Heart left ventricle (tissue), 16 donors: ENCODE measurements at regions not wholly inside any gene's neighbourhood (a gene's known extent, or its start where the extent isn't known, plus 50 kb on each side); places are given as distances from the start of the nearest gene placed in this dataset.

Source experiments
- ATAC-seq, 4 donors: fragments of 200-7000 bp; cut with Tn5 transposase; one replicate each; pipeline ENCODE4 v1.9.1; 2020 to 2022; ENCODE audit warnings: moderate library complexity in 4 of 4, mild to moderate bottlenecking in 3 of 4, moderate number of reproducible peaks in 1 of 4
- DNase-seq, 5 donors: peaks; one replicate each; pipeline ENCODE4 v3.0.0-alpha.2; 2020
- H3K27ac ChIP-seq, 12 donors: fragments of 200-600 bp; sonication (generic) in 4 of 12; one replicate each; pipeline versions ENCODE4 v1.5.0 to v1.8.0; 2016 to 2022; ENCODE audit warnings: mild to moderate bottlenecking in 2 of 12
- H3K27me3 ChIP-seq, 9 donors: fragments of 200-600 bp; sonication (generic) in 2 of 9; one replicate each; pipeline versions ENCODE4 v1.5.1 to v1.8.0; 2016 to 2022; ENCODE audit warnings: mild to moderate bottlenecking in 3 of 9
- H3K36me3 ChIP-seq, 9 donors: fragments of 200-600 bp; sonication (generic) in 2 of 9; one replicate each; pipeline versions ENCODE4 v1.5.0 to v1.8.0; 2018 to 2022; ENCODE audit warnings: mild to moderate bottlenecking in 2 of 9
- H3K4me1 ChIP-seq, 12 donors: fragments of 200-600 bp; sonication (generic) in 4 of 12; one replicate each; pipeline versions ENCODE4 v1.5.0 to v1.8.0; 2016 to 2022; ENCODE audit warnings: mild to moderate bottlenecking in 3 of 12
- H3K4me3 ChIP-seq, 12 donors: fragments of 200-600 bp; sonication (generic) in 4 of 12; one replicate each; pipeline versions ENCODE4 v1.5.0 to v1.8.0; 2017 to 2022; ENCODE audit warnings: mild to moderate bottlenecking in 9 of 12, moderate library complexity in 4 of 12
- H3K9me3 ChIP-seq, 12 donors: fragments of 200-600 bp; sonication (generic) in 4 of 12; one replicate each; pipeline versions ENCODE4 v1.5.0 to v1.8.0; 2016 to 2022; ENCODE audit warnings: mild to moderate bottlenecking in 1 of 12
- CTCF ChIP-seq, 12 donors: fragments of 200-600 bp; sonication (generic) in 4 of 12; IDR thresholded peaks; one replicate each; pipeline versions ENCODE4 v1.5.0 to v1.8.0; 2018 to 2022; ENCODE audit warnings: antibody characterized with exemption in 12 of 12, mild to moderate bottlenecking in 5 of 12
- POLR2A ChIP-seq, 2 donors: fragments of 450-650 bp; IDR thresholded peaks; one replicate each; pipeline ENCODE4 v1.6.1; 2017; ENCODE audit warnings: antibody characterized with exemption in 2 of 2, mild to moderate bottlenecking in 2 of 2, moderate library complexity in 2 of 2
- WGBS, 4 donors: extraction: QIAGEN DNeasy Blood & Tissue Kit in 2 of 4; methylation state at CpG; one replicate each; pipeline versions ENCODE4 v1.1.5 to v1.1.7; 2013 to 2018; 5-methylcytosine and 5-hydroxymethylcytosine counted together
- intact Hi-C, 10 donors: fragments of 100-400 bp; cut with DNase I; formaldehyde crosslinking; loops; one replicate each; pipeline versions ENCODE4 v1.11.1 to v1.14.2; 2022
- donor health status: ischemic (EF 13 %, LVEDD 7.1; RV severe dilation, severe dysfunction).
- donor health status: healthy with polysubstance abuse.
- donor health status: DM: no; HTN: yes; CAD: no.
- donor health status: DM: no; HTN: no; CAD: no.
- donor health status: ischemic (EF 25% LVEDD 6.9; RV normal size, moderate dysfunction).
- donor health status: ischemic (EF 25% LVEDD 5.7; RV mildly dilated, moderate dysfunction).
- donor health status: healthy.
- donor health status: DM: yes; HTN: yes; CAD: no.
- donor health status: ischemic (EF 35%, LVEDD 5.7; RV mildly dilated, moderate dysfunction).
- donor health status: nonischemic (EF 11% LVEDD 7.7; RV severe dilation, severe dysfunction).
- donor health status: DM: yes; HTN: yes; CAD: no.
- donor health status: PGD.
- donor health status: ischemic (EF 29% LVEDD 5.4; RV normal size, mild dysfunction).
- donor health status: nonischemic (EF 23%, LVEDD 6.1; RV moderate dilation, normal function).

- WGBS, 4 donors, result 70 to 82% (median 77%) methylated on average over 6 of the region's 6 CpGs
- H3K4me3 ChIP-seq, result no peak overlapping the region
- no peaks in the 10 kb centered on the region for H3K9me3 ChIP-seq
- no peaks in the 10 kb centered on the region for H3K36me3 ChIP-seq
- no peak for TF ChIP-seq POLR2A (IDR thresholded peaks at IDR 0.05)
- no peak for TF ChIP-seq CTCF (IDR thresholded peaks at IDR 0.05)
- H3K4me1 ChIP-seq, result no peaks in the 10 kb centered on the region
- no peaks in the 10 kb centered on the region for H3K27me3 ChIP-seq
- ATAC-seq (no peak), DNase-seq (no peak)
- intact Hi-C loops, result no loop called here
- no peak overlapping the region for H3K27ac ChIP-seq
Observed at GRCh38 chr10:9274206-9274755, 1219.8 kb downstream of the GATA3 start.

GRCh38 chr10:9275861-9276260, 1221.4 kb downstream of the GATA3 start:
- intact Hi-C loops, result no loop called here
- Histone ChIP-seq H3K4me3 (no peak overlapping the region), H3K9me3 (no peaks in the 10 kb centered on the region), H3K27ac (no peak overlapping the region), H3K36me3 (no peaks in the 10 kb centered on the region), H3K4me1 (no peaks in the 10 kb centered on the region), H3K27me3 (no peaks in the 10 kb centered on the region)
- ATAC-seq (no peak), DNase-seq (no peak)
- no peak for TF ChIP-seq POLR2A (IDR thresholded peaks at IDR 0.05)
- TF ChIP-seq CTCF (IDR thresholded peaks at IDR 0.05), result no peak
- WGBS, 4 donors, result 67 to 82% (median 75%) methylated on average over 2 of the region's 2 CpGs

- intact Hi-C loops, result loop anchor here in 1 of 10 donors (10.0 kb wide), 1 partner anchor 1751 kb away; no protein-coding TSS in a partner anchor
- no peak overlapping the region for H3K4me3 ChIP-seq
- H3K4me1 ChIP-seq, result no peaks in the 10 kb centered on the region
- no peak for TF ChIP-seq POLR2A (IDR thresholded peaks at IDR 0.05)
- no peak for TF ChIP-seq CTCF (IDR thresholded peaks at IDR 0.05)
- peaks cover 0 to 14% (median 0%) of the 10 kb centered on the region in 9 donors for H3K27me3 ChIP-seq
- 66 to 80% (median 75%) methylated on average over 7 of the region's 7 CpGs for WGBS, 4 donors
- H3K36me3 ChIP-seq, result no peaks in the 10 kb centered on the region
- ATAC-seq (no peak), DNase-seq (no peak)
- H3K9me3 ChIP-seq, result no peaks in the 10 kb centered on the region
- H3K27ac ChIP-seq, result no peak overlapping the region
Observed at GRCh38 chr10:9285690-9286089, 1231.2 kb downstream of the GATA3 start.

- Histone ChIP-seq H3K27ac (no peak overlapping the region), H3K4me3 (no peak overlapping the region), H3K36me3 (no peaks in the 10 kb centered on the region), H3K9me3 (no peaks in the 10 kb centered on the region), H3K4me1 (peaks cover 0 to 4% (median 0%) of the 10 kb centered on the region in 12 donors), H3K27me3 (peaks cover 0 to 11% (median 0%) of the 10 kb centered on the region in 9 donors)
- no peak for ATAC-seq
- 91 to 95% (median 91%) methylated on average over 1 of the region's 1 CpG for WGBS, 4 donors
- no peak for DNase-seq
- TF ChIP-seq POLR2A (IDR thresholded peaks at IDR 0.05) (no peak), CTCF (IDR thresholded peaks at IDR 0.05) (no peak)
- intact Hi-C loops, result loop anchor here in 1 of 10 donors (10.0 kb wide), 1 partner anchor 1755 kb away; no protein-coding TSS in a partner anchor
Observed at GRCh38 chr10:9289811-9290210, 1235.3 kb downstream of the GATA3 start.
